ENCODE measurements at regions not wholly inside any gene's neighbourhood (a gene's known extent, or its start where the extent isn't known, plus 50 kb on each side); places are given as distances from the start of the nearest gene placed in this dataset.

GRCh38 chr3:107205358-107205757, 171.9 kb upstream of the CCDC54 start:
- 58 to 62% methylated on average over 3 of the region's 3 CpGs for WGBS, 2 donors
- no peak overlapping the region for H3K4me3 ChIP-seq
- intact Hi-C loops (cut with DNase I) = no loop called here

GRCh38 chr3:107206141-107206540, 171.1 kb upstream of the CCDC54 start:
- DNase-seq = peak in 1 of 4 donors; percentile 33
- intact Hi-C loops (cut with DNase I) = no loop called here
- H3K27ac ChIP-seq = no peak overlapping the region
- no peaks in the 10 kb centered on the region for H3K9me3 ChIP-seq
- H3K4me1 ChIP-seq = peaks cover 23% of the 10 kb centered on the region
- ATAC-seq = no peak
- TF ChIP-seq POLR2A (IDR thresholded peaks at IDR 0.05) (no peak), CTCF (IDR thresholded peaks at IDR 0.05) (peak in 6 of 7 experiments; percentile 41 to 59 (median 51))
- no peaks in the 10 kb centered on the region for H3K36me3 ChIP-seq (replicated peaks in 1 of 2; ENCODE audit: insufficient read depth in 1 of 2, low read depth in 2 of 2)
- no peak overlapping the region for H3K4me3 ChIP-seq
- WGBS, 2 donors = 30 to 40% methylated on average over 1 of the region's 1 CpG
- H3K27me3 ChIP-seq = no peaks in the 10 kb centered on the region

More at GRCh38 chr3:107205358-107205757, 171.9 kb upstream of the CCDC54 start:
- no peaks in the 10 kb centered on the region for H3K9me3 ChIP-seq
- peaks cover 23% of the 10 kb centered on the region for H3K4me1 ChIP-seq
- no peak for TF ChIP-seq CTCF (IDR thresholded peaks at IDR 0.05)
- TF ChIP-seq POLR2A (IDR thresholded peaks at IDR 0.05) = no peak
- H3K27ac ChIP-seq = no peak overlapping the region
- ATAC-seq = no peak
- H3K27me3 ChIP-seq = no peaks in the 10 kb centered on the region
- H3K36me3 ChIP-seq (replicated peaks in 1 of 2; ENCODE audit: insufficient read depth in 1 of 2, low read depth in 2 of 2) = no peaks in the 10 kb centered on the region
- DNase-seq = no peak

- intact Hi-C loops (cut with DNase I) = no loop called here
These were observed 170.3 kb upstream of the CCDC54 start for GRCh38 chr3:107206945-107207344.

GRCh38 chr3:107208100-107208499, 169.1 kb upstream of the CCDC54 start:
- Histone ChIP-seq H3K27ac (peak overlapping the region; percentile 62 to 83 (median 78)), H3K36me3 (replicated peaks in 1 of 2; ENCODE audit: insufficient read depth in 1 of 2, low read depth in 2 of 2) (no peaks in the 10 kb centered on the region), H3K4me1 (peaks cover 23% of the 10 kb centered on the region), H3K9me3 (no peaks in the 10 kb centered on the region), H3K4me3 (no peak overlapping the region), H3K27me3 (no peaks in the 10 kb centered on the region)
- intact Hi-C loops (cut with DNase I) = no loop called here
- TF ChIP-seq POLR2A (IDR thresholded peaks at IDR 0.05) (peak in 2 of 3 donors; percentile 33 to 45), CTCF (IDR thresholded peaks at IDR 0.05) (peak in 1 of 7 experiments; percentile 5)
- DNase-seq = peak; percentile 48 to 84 (median 65)
- ATAC-seq = peak; percentile 98

More at GRCh38 chr3:107206945-107207344, 170.3 kb upstream of the CCDC54 start:
- Histone ChIP-seq H3K27ac (peak overlapping the region in 2 of 4 donors; percentile 4 to 80), H3K9me3 (no peaks in the 10 kb centered on the region), H3K27me3 (no peaks in the 10 kb centered on the region), H3K4me3 (no peak overlapping the region), H3K4me1 (peaks cover 23% of the 10 kb centered on the region), H3K36me3 (replicated peaks in 1 of 2; ENCODE audit: insufficient read depth in 1 of 2, low read depth in 2 of 2) (no peaks in the 10 kb centered on the region)
- no peak for TF ChIP-seq POLR2A (IDR thresholded peaks at IDR 0.05)
- TF ChIP-seq CTCF (IDR thresholded peaks at IDR 0.05) = no peak
- no peak for DNase-seq
- no peak for ATAC-seq

- Histone ChIP-seq H3K9me3 (no peaks in the 10 kb centered on the region), H3K27me3 (no peaks in the 10 kb centered on the region), H3K27ac (peak overlapping the region; percentile 55 to 83 (median 78)), H3K4me1 (peaks cover 23% of the 10 kb centered on the region), H3K4me3 (no peak overlapping the region), H3K36me3 (replicated peaks in 1 of 2; ENCODE audit: insufficient read depth in 1 of 2, low read depth in 2 of 2) (no peaks in the 10 kb centered on the region)
- WGBS, 2 donors = 5 to 6% methylated on average over 1 of the region's 1 CpG
- no peak for DNase-seq
- TF ChIP-seq CTCF (IDR thresholded peaks at IDR 0.05) (no peak), POLR2A (IDR thresholded peaks at IDR 0.05) (no peak)
- intact Hi-C loops (cut with DNase I) = no loop called here
- no peak for ATAC-seq
These were observed 168.4 kb upstream of the CCDC54 start for GRCh38 chr3:107208796-107209195.

Data from body of pancreas (tissue), 4 donors.